ENCODE measurements at regions not wholly inside any gene's neighbourhood (a gene's known extent, or its start where the extent isn't known, plus 50 kb on each side); places are given as distances from the start of the nearest gene placed in this dataset.

DNA sequence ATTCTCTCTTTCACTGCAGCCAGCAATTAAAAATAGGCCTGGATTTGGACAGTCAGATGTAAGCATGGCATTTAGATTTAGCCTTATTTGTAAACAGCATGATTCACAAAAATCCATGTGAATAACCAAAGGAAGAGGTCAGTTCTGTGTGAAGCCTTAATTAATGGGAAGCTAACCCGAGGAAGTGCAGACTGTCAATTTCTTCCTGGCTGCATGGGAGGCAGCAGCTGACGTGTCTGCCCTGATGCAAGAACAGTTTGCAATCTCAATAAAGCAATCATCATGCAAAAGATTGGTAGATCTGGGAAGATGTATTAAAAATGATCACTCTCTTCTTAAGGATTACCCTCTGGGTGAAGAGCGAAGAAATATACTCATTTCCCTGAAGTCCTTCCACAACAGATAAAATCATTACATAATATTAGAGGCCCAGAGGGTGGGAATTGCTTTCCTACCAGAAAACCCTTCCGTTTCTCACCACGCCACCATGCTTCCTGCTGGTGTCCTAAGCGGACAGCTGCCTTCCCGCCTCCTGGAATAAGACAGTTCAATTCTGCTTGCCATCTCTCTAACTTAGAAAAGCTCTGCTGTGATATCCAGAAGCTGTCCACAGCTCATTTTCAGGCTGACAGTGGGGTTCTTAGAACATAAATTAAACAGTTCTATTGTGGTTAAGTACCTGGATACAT is 526.7 kb upstream of the NRP1 start:
- Histone ChIP-seq H3K79me2 (ENCODE audit: control insufficient read depth in 1 of 2, insufficient read depth in 2 of 2, low read length in 2 of 2) (no peaks in the 10 kb centered on the region), H3K4ac (replicated peaks; ENCODE audit: insufficient read length, low read depth, low read length) (no peak overlapping the region), H4K20me1 (replicated peaks in 1 of 2; ENCODE audit: control insufficient read depth in 1 of 2, insufficient read depth in 2 of 2, low read length in 2 of 2) (no peaks in the 10 kb centered on the region), H2BK20ac (ENCODE audit: low read length) (no peak overlapping the region), H3K4me2 (ENCODE audit: insufficient read depth in 1 of 2, low read depth in 2 of 2, low read length in 2 of 2) (no peak overlapping the region), H3K23me2 (ENCODE audit: low read depth, low read length) (no peaks in the 10 kb centered on the region), H2AK5ac (ENCODE audit: low read depth, low read length) (no peak overlapping the region), H4K91ac (replicated peaks; ENCODE audit: insufficient read length, low read length) (no peak overlapping the region), H4K8ac (ENCODE audit: extremely low read depth, insufficient read depth, low read length) (no peak overlapping the region), H3K79me1 (ENCODE audit: low read depth, low read length) (no peaks in the 10 kb centered on the region), H3K9ac (replicated peaks in 1 of 4; ENCODE audit: extremely low read depth in 1 of 4, low read depth in 3 of 4, low read length in 3 of 4) (no peak overlapping the region), H3K23ac (ENCODE audit: insufficient read length) (no peak overlapping the region), H3K9me3 (ENCODE audit: insufficient read depth in 2 of 2, low read depth in 1 of 2, low read length in 1 of 2) (no peaks in the 10 kb centered on the region), H2BK15ac (ENCODE audit: low read length) (no peak overlapping the region), H3K4me1 (replicated peaks in 1 of 4; ENCODE audit: control insufficient read depth in 3 of 4, insufficient read depth in 4 of 4, low read length in 3 of 4) (peaks cover 0 to 9% (median 5%) of the 10 kb centered on the region in 4 experiments; a peak in 6 of 7 replicates), H2BK12ac (ENCODE audit: low read depth, low read length) (no peak overlapping the region), H4K5ac (ENCODE audit: insufficient read length, low read depth, low read length) (no peak overlapping the region), H2AFZ (ENCODE audit: low read length) (no peak overlapping the region), H3K18ac (ENCODE audit: extremely low read depth, low read length) (no peak overlapping the region), H3K56ac (replicated peaks; ENCODE audit: insufficient read length, low read depth, low read length) (no peak overlapping the region), H3K27me3 (replicated peaks in 1 of 4; ENCODE audit: control insufficient read depth in 3 of 4, extremely low read depth in 1 of 4, insufficient read depth in 3 of 4, low read length in 3 of 4) (no peaks in the 10 kb centered on the region), H2BK120ac (replicated peaks; ENCODE audit: low read depth, low read length) (no peak overlapping the region), H3K4me3 (ENCODE audit: extremely low read depth in 1 of 4, insufficient read depth in 2 of 4, low read depth in 3 of 4, low read length in 4 of 4) (no peak overlapping the region), H3K14ac (ENCODE audit: insufficient read length) (no peak overlapping the region), H3K36me3 (ENCODE audit: control insufficient read depth in 2 of 4, insufficient read depth in 4 of 4, low read length in 3 of 4) (no peaks in the 10 kb centered on the region), H2BK5ac (ENCODE audit: low read depth, low read length) (no peak overlapping the region), H3K27ac (ENCODE audit: low read depth, low read length) (no peak overlapping the region)
- ChIA-PET POLR2A (ENCODE audit: partially characterized antibody) (no interaction called here), CTCF (ENCODE audit: partially characterized antibody) (no interaction called here)
- FAIRE-seq (no peak), DNase-seq (ENCODE audit: low read depth in 1 of 2, low spot score in 2 of 2) (no peak)
- 87% methylated on average over 7 of the region's 7 CpGs; no CpG with 5 or more reads in 1 of the 2 experiments for WGBS, 2 experiments (ENCODE audit: extremely low coverage in 1 of 2, insufficient coverage in 1 of 2, insufficient read length in 1 of 2, insufficient replicate concordance in 2 of 2, low coverage in 1 of 2, low lambda C conversion rate in 2 of 2, missing lambda C conversion rate in 1 of 2)
- TF ChIP-seq SP2 (IDR thresholded peaks at IDR 0.05; ENCODE audit: low read length) (no peak), CTCF (IDR thresholded peaks at IDR 0.05; ENCODE audit: control extremely low read depth in 1 of 3, insufficient read depth in 1 of 3, low read depth in 1 of 3, low read length in 3 of 3) (no peak), EZH2 (IDR thresholded peaks at IDR 0.05; ENCODE audit: low read depth, low read length, severe bottlenecking) (no peak), RBBP5 (IDR thresholded peaks at IDR 0.05; ENCODE audit: borderline replicate concordance, low read depth, low read length) (no peak), PHF8 (conservative IDR thresholded peaks at IDR 0.05; ENCODE audit: low read depth, low read length) (no peak), SIRT6 (IDR thresholded peaks at IDR 0.05; ENCODE audit: low read length) (no peak), POU5F1 (IDR thresholded peaks at IDR 0.05; ENCODE audit: low read depth, low read length) (no peak), BCL11A (IDR thresholded peaks at IDR 0.05; ENCODE audit: low read depth in 2 of 2, low read length in 2 of 2) (no peak)
- TF ChIP-seq, protein P1, sequence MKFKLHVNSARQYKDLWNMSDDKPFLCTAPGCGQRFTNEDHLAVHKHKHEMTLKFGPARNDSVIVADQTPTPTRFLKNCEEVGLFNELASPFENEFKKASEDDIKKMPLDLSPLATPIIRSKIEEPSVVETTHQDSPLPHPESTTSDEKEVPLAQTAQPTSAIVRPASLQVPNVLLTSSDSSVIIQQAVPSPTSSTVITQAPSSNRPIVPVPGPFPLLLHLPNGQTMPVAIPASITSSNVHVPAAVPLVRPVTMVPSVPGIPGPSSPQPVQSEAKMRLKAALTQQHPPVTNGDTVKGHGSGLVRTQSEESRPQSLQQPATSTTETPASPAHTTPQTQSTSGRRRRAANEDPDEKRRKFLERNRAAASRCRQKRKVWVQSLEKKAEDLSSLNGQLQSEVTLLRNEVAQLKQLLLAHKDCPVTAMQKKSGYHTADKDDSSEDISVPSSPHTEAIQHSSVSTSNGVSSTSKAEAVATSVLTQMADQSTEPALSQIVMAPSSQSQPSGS (IDR thresholded peaks at IDR 0.05; ENCODE audit: low read length), result no peak

All from H1 (cell line).